HUES48 (cell line): ENCODE measurements at regions not wholly inside any gene's neighbourhood (a gene's known extent, or its start where the extent isn't known, plus 50 kb on each side); places are given as distances from the start of the nearest gene placed in this dataset.

ENCODE experiments used
- H3K27ac ChIP-seq: one replicate; pipeline ENCODE4 v1.7.0; 2013; ENCODE audit warnings: low read depth, low read length, inconsistent platforms
- H3K27me3 ChIP-seq: 2 replicates; pipeline ENCODE4 v1.6.1; 2013; ENCODE audit warnings: mild to moderate bottlenecking, low read length; ENCODE audit not compliant: control insufficient read depth, insufficient read depth
- H3K36me3 ChIP-seq: 2 replicates; pipeline ENCODE4 v1.6.1; 2013; ENCODE audit warnings: low read length; ENCODE audit not compliant: control insufficient read depth, insufficient read depth
- H3K4me1 ChIP-seq: 2 replicates; pipeline ENCODE4 v1.6.1; 2013; ENCODE audit warnings: mild to moderate bottlenecking, low read length; ENCODE audit not compliant: control insufficient read depth, insufficient read depth
- H3K4me3 ChIP-seq: 2 replicates; pipeline ENCODE4 v1.5.1; 2013; ENCODE audit warnings: mild to moderate bottlenecking, low read depth, low read length
- H3K9ac ChIP-seq: 2 replicates; pipeline ENCODE4 v1.6.1; 2013; ENCODE audit warnings: mild to moderate bottlenecking, low read depth, low read length, moderate library complexity
- H3K9me3 ChIP-seq: 2 replicates; pipeline ENCODE4 v1.6.1; 2013; ENCODE audit warnings: low read length; ENCODE audit not compliant: control insufficient read depth, insufficient read depth

- Histone ChIP-seq H3K36me3 (no peaks in the 10 kb centered on the region), H3K27me3 (no peaks in the 10 kb centered on the region), H3K9me3 (no peaks in the 10 kb centered on the region)
These were observed 113.6 kb upstream of the GRIK3 start for GRCh38 chr1:37147906-37148305.

GRCh38 chr1:37148663-37149062, 114.3 kb upstream of the GRIK3 start:
- H3K36me3 ChIP-seq, result no peaks in the 10 kb centered on the region
- no peak overlapping the region for H3K4me3 ChIP-seq
- no peak overlapping the region for H3K27ac ChIP-seq
- H3K9me3 ChIP-seq, result no peaks in the 10 kb centered on the region
- no peaks in the 10 kb centered on the region for H3K4me1 ChIP-seq
- no peaks in the 10 kb centered on the region for H3K27me3 ChIP-seq
- H3K9ac ChIP-seq, result no peak overlapping the region

More at GRCh38 chr1:37147906-37148305, 113.6 kb upstream of the GRIK3 start:
- Histone ChIP-seq H3K27ac (no peak overlapping the region), H3K9ac (no peak overlapping the region), H3K4me1 (no peaks in the 10 kb centered on the region), H3K4me3 (no peak overlapping the region)

- Histone ChIP-seq H3K27me3 (no peaks in the 10 kb centered on the region), H3K36me3 (no peaks in the 10 kb centered on the region), H3K4me3 (no peak overlapping the region), H3K27ac (no peak overlapping the region), H3K4me1 (no peaks in the 10 kb centered on the region), H3K9ac (no peak overlapping the region), H3K9me3 (no peaks in the 10 kb centered on the region)
These were observed 115.0 kb upstream of the GRIK3 start for GRCh38 chr1:37149296-37149695.

GRCh38 chr1:37150986-37151385, 116.7 kb upstream of the GRIK3 start:
- no peaks in the 10 kb centered on the region for H3K27me3 ChIP-seq
- H3K4me3 ChIP-seq, result no peak overlapping the region
- H3K9me3 ChIP-seq, result no peaks in the 10 kb centered on the region
- no peak overlapping the region for H3K27ac ChIP-seq
- H3K9ac ChIP-seq, result no peak overlapping the region
- H3K36me3 ChIP-seq, result no peaks in the 10 kb centered on the region
- no peaks in the 10 kb centered on the region for H3K4me1 ChIP-seq

GRCh38 chr1:37151789-37152188, 117.5 kb upstream of the GRIK3 start:
- Histone ChIP-seq H3K4me1 (no peaks in the 10 kb centered on the region), H3K9me3 (no peaks in the 10 kb centered on the region), H3K9ac (no peak overlapping the region), H3K36me3 (no peaks in the 10 kb centered on the region), H3K27me3 (no peaks in the 10 kb centered on the region), H3K4me3 (no peak overlapping the region), H3K27ac (no peak overlapping the region)

GRCh38 chr1:37152491-37152890, 118.2 kb upstream of the GRIK3 start:
- Histone ChIP-seq H3K9ac (no peak overlapping the region), H3K36me3 (no peaks in the 10 kb centered on the region), H3K4me1 (no peaks in the 10 kb centered on the region), H3K27me3 (no peaks in the 10 kb centered on the region), H3K27ac (no peak overlapping the region), H3K4me3 (no peak overlapping the region), H3K9me3 (no peaks in the 10 kb centered on the region)

GRCh38 chr1:37153116-37154100, 119.1 kb upstream of the GRIK3 start:
- Histone ChIP-seq H3K9me3 (no peaks in the 10 kb centered on the region), H3K4me1 (no peaks in the 10 kb centered on the region)

GRCh38 chr1:37156646-37157045, 122.3 kb upstream of the GRIK3 start:
- Histone ChIP-seq H3K27me3 (no peaks in the 10 kb centered on the region), H3K4me1 (no peaks in the 10 kb centered on the region), H3K9ac (no peak overlapping the region), H3K9me3 (no peaks in the 10 kb centered on the region), H3K36me3 (no peaks in the 10 kb centered on the region), H3K27ac (no peak overlapping the region), H3K4me3 (no peak overlapping the region)

More at GRCh38 chr1:37153116-37154100, 119.1 kb upstream of the GRIK3 start:
- no peak overlapping the region for H3K9ac ChIP-seq
- no peak overlapping the region for H3K4me3 ChIP-seq
- H3K27me3 ChIP-seq, result no peaks in the 10 kb centered on the region
- H3K27ac ChIP-seq, result no peak overlapping the region
- H3K36me3 ChIP-seq, result no peaks in the 10 kb centered on the region

- H3K4me3 ChIP-seq, result no peak overlapping the region
- peaks cover 3% of the 10 kb centered on the region for H3K9me3 ChIP-seq
These were observed 123.3 kb upstream of the GRIK3 start for GRCh38 chr1:37157634-37158033.

GRCh38 chr1:37158113-37158749, 123.9 kb upstream of the GRIK3 start:
- Histone ChIP-seq H3K27me3 (no peaks in the 10 kb centered on the region), H3K4me1 (no peaks in the 10 kb centered on the region), H3K4me3 (no peak overlapping the region), H3K27ac (no peak overlapping the region), H3K9ac (no peak overlapping the region), H3K9me3 (peaks cover 3% of the 10 kb centered on the region), H3K36me3 (no peaks in the 10 kb centered on the region)

More at GRCh38 chr1:37157634-37158033, 123.3 kb upstream of the GRIK3 start:
- Histone ChIP-seq H3K27me3 (no peaks in the 10 kb centered on the region), H3K4me1 (no peaks in the 10 kb centered on the region), H3K27ac (no peak overlapping the region), H3K36me3 (no peaks in the 10 kb centered on the region), H3K9ac (no peak overlapping the region)

GRCh38 chr1:37159102-37159501, 124.8 kb upstream of the GRIK3 start:
- Histone ChIP-seq H3K4me3 (no peak overlapping the region), H3K27ac (no peak overlapping the region), H3K27me3 (no peaks in the 10 kb centered on the region), H3K4me1 (no peaks in the 10 kb centered on the region), H3K9ac (no peak overlapping the region), H3K36me3 (no peaks in the 10 kb centered on the region), H3K9me3 (peaks cover 3% of the 10 kb centered on the region)
